ENCODE measurements at regions not wholly inside any gene's neighbourhood (a gene's known extent, or its start where the extent isn't known, plus 50 kb on each side); places are given as distances from the start of the nearest gene placed in this dataset.

DNA sequence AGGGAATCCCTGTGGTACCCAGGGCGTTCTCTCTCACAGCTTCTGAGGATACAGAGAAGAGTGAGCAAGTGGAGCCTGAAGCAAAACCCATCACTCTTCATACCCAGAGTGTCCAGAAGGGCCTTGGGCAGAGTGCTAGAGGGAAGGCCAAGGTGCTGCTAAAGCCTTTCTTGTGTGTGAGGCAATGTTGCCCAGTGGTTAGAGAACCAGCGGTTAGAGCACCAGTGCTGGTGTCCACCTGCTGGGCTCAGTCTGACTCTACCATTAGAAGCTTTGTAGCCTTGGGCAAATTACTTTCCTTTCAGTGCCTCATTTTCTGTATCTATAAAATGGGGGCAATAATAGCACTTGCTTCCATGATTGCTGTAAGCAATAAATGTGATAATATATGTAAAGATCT lies 210.5 kb upstream of the SKOR2 start:
- H3K4me3 ChIP-seq (ENCODE audit: low read depth, low read length), result no peak overlapping the region
- TF ChIP-seq, protein P1, sequence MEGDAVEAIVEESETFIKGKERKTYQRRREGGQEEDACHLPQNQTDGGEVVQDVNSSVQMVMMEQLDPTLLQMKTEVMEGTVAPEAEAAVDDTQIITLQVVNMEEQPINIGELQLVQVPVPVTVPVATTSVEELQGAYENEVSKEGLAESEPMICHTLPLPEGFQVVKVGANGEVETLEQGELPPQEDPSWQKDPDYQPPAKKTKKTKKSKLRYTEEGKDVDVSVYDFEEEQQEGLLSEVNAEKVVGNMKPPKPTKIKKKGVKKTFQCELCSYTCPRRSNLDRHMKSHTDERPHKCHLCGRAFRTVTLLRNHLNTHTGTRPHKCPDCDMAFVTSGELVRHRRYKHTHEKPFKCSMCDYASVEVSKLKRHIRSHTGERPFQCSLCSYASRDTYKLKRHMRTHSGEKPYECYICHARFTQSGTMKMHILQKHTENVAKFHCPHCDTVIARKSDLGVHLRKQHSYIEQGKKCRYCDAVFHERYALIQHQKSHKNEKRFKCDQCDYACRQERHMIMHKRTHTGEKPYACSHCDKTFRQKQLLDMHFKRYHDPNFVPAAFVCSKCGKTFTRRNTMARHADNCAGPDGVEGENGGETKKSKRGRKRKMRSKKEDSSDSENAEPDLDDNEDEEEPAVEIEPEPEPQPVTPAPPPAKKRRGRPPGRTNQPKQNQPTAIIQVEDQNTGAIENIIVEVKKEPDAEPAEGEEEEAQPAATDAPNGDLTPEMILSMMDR (IDR thresholded peaks at IDR 0.05; ENCODE audit: insufficient read depth, low read depth, low read length), result no peak
- no peak for DNase-seq (ENCODE audit: low read depth)

DNA sequence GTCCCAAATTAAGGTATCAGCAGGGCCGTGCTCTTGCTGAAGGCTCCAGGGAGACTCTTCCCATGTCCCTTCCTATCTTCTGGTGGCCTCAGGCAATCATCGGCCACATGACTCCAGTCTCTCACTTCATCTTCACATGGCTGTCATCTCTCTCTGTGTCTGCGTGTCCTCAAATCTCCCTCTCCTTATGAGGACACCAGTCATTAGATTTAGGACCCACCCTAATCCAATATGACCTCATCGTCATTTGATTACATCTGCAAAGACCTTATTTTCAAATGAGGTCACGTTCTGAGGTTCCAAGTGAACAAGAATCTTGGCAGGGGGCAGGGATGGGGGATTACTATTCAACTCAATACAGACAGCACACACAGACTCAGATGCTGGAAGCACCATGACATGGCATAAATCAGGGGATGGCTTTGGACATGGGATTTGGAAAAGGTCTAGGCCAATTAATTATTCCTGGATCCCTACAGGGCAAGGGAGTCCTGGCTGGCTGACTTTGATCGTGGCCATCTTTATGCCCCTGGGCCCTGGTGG lies 210.0 kb upstream of the SKOR2 start:
- H3K4me3 ChIP-seq (ENCODE audit: low read depth, low read length), result no peak overlapping the region
- no peak for DNase-seq (ENCODE audit: low read depth)
- TF ChIP-seq, protein P1 (IDR thresholded peaks at IDR 0.05; ENCODE audit: insufficient read depth, low read depth, low read length), result no peak

DNA sequence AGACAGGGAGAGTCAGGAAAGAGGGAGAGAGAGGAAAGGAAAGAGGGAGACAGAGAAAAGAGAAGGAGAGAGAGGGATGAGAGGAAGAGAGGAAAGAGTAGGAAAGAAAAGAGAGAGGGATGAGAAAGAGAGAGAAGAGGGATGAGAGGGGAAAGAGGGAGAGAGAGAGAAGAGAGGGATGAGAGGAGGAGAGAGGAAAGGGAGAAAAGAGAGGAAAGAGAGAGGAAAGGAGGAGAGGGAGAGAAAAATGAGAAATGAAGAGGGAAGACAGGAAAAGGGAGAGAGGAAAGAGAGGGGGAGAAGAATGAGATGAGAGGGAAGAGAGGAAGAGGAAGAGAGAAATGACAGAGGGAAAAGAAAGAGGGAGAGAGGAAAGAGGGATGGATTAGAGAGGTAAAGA lies 207.0 kb upstream of the SKOR2 start:
- H3K4me3 ChIP-seq (ENCODE audit: low read depth, low read length), result no peak overlapping the region

DNA sequence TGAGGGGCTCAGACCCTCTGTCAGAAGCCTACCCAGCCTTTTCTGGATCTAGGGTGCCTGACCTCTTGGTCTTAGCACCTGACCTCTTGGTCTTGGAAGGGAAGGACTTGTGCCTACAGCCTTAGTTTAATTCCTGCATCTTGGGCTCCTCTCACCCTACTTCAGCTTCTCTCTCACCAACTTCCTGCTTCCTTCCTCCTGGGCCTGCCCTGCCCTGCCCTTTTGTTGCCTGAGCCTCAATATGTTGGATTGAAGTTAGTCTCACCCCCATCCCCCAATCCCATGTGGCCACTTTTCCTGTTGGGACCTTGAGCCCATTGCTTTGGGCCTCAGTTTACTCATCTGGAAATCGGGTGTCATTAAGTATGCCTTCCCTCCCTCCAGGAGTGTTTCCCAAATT lies 206.2 kb upstream of the SKOR2 start:
- TF ChIP-seq, protein P1 (IDR thresholded peaks at IDR 0.05; ENCODE audit: insufficient read depth, low read depth, low read length), result no peak
- no peak overlapping the region for H3K4me3 ChIP-seq (ENCODE audit: low read depth, low read length)
- DNase-seq (ENCODE audit: low read depth), result no peak

More for the DNA sequence above, 207.0 kb upstream of the SKOR2 start:
- TF ChIP-seq, protein P1 (IDR thresholded peaks at IDR 0.05; ENCODE audit: insufficient read depth, low read depth, low read length), result no peak
- no peak for DNase-seq (ENCODE audit: low read depth)

DNA sequence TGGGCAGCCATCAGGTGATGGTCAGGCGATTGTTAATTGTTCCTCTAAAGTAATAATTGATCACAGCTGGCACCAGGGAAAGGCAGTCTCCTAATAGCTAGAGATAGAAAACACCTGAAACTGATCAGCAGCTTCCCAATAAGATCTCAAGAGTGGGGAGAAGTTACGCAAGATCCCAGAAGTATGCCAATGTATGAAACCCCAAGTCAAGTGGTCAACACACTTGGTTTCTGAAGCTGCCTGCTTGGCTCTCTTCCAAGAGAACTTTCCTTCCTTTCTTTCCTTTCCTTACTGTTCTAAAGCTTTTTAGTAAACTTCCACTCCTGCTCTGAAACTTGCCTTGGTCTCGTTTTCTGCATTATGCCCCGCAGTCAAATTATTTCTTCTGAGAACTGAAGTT lies 201.6 kb upstream of the SKOR2 start:
- no peak for DNase-seq (ENCODE audit: low read depth)

DNA sequence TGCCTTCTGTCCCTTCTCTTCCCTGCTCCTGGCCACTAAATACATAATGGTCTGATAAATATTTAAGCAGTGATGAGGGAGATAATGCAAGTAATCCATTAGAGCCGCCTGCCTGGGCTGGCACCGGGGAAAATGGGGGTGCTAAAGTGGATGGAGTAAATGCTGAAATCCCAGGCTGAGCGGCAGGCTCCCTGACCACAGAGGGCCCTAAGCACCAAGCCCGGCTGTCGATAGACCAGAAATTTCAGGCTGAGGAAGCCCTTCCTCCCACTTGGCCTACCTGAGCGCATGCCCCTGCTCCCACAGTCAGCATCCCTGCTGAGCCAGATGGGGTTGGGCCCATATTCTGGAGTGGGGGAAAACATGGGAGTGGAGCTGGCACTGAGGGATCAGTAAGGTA lies 197.5 kb upstream of the SKOR2 start:
- no peak overlapping the region for H3K4me3 ChIP-seq (ENCODE audit: low read depth, low read length)
- DNase-seq (ENCODE audit: low read depth), result no peak
- TF ChIP-seq, protein P1 (IDR thresholded peaks at IDR 0.05; ENCODE audit: insufficient read depth, low read depth, low read length), result no peak

More for the DNA sequence above, 201.6 kb upstream of the SKOR2 start:
- H3K4me3 ChIP-seq (ENCODE audit: low read depth, low read length), result no peak overlapping the region
- TF ChIP-seq, protein P1 (IDR thresholded peaks at IDR 0.05; ENCODE audit: insufficient read depth, low read depth, low read length), result no peak

DNA sequence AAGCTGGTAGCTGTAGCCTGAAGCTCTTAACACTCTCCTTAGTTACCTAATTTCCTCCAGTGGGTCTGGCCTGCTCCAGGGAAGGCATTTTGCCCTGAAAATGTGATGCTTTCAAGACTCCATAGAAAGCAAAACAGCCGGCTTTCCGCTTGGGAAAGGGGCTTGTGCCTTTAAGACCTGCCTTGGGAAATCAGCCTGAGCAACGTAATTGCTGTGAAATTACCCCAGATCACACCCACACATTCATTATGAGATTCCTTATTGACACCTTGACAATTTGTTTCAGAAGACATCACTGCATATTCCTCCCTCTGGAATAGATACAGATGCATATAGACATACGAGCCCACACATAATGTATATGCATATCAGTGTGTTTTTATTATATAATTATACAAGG lies 190.5 kb upstream of the SKOR2 start:
- TF ChIP-seq, protein P1 (IDR thresholded peaks at IDR 0.05; ENCODE audit: insufficient read depth, low read depth, low read length), result no peak
- no peak overlapping the region for H3K4me3 ChIP-seq (ENCODE audit: low read depth, low read length)
- DNase-seq (ENCODE audit: low read depth), result no peak
